ENCODE measurements at regions not wholly inside any gene's neighbourhood (a gene's known extent, or its start where the extent isn't known, plus 50 kb on each side); places are given as distances from the start of the nearest gene placed in this dataset.

GRCh38 chr9:12612211-12612770 is 80.9 kb upstream of the TYRP1 start:
- DNase-seq: no peak

GRCh38 chr9:12613071-12613470 is 80.1 kb upstream of the TYRP1 start:
- DNase-seq: no peak

GRCh38 chr9:12614488-12614887 is 78.7 kb upstream of the TYRP1 start:
- no peak for DNase-seq

GRCh38 chr9:12618956-12619355 is 74.2 kb upstream of the TYRP1 start:
- no peak for DNase-seq

- DNase-seq: no peak
Measured at GRCh38 chr9:12625844-12626243, 67.3 kb upstream of the TYRP1 start.

GRCh38 chr9:12627096-12627495 is 66.1 kb upstream of the TYRP1 start:
- DNase-seq: no peak

- no peak for DNase-seq
Measured at GRCh38 chr9:12628546-12628945, 64.6 kb upstream of the TYRP1 start.

- DNase-seq: no peak
Measured at GRCh38 chr9:12629067-12629466, 64.1 kb upstream of the TYRP1 start.

GRCh38 chr9:12631866-12632265 is 61.3 kb upstream of the TYRP1 start:
- no peak for DNase-seq

- no peak for DNase-seq
Measured at GRCh38 chr9:12633016-12633765, 60.0 kb upstream of the TYRP1 start.

- peak; percentile 15 for DNase-seq
Measured at GRCh38 chr9:12640016-12640587, 53.1 kb upstream of the TYRP1 start.

GRCh38 chr9:12640866-12641636 is 52.1 kb upstream of the TYRP1 start:
- no peak for DNase-seq
